Activated CD4-positive, alpha-beta memory T cell treated with anti-CD3 and anti-CD28 coated beads for 36 hours (primary cell): ENCODE measurements at regions not wholly inside any gene's neighbourhood (a gene's known extent, or its start where the extent isn't known, plus 50 kb on each side); places are given as distances from the start of the nearest gene placed in this dataset.
"Not testable (repeated sequence)": the region's sequence is repeated elsewhere in the genome, so short reads cannot be mapped to it uniquely, and the experiment has no call there.

Experiments
- CTCF ChIA-PET: fragments of 350-600 bp; sonication (Branson Sonifier 250); formaldehyde crosslinking; loops from one replicate; lab custom pipeline; 2021; ENCODE audit warnings: antibody characterized with exemption, inconsistent platforms; lab: Charles Lee
- POLR2A ChIA-PET: fragments of 350-600 bp; sonication (Branson Sonifier 250); formaldehyde crosslinking; loops from one replicate; lab custom pipeline; 2021; ENCODE audit warnings: antibody characterized with exemption; lab: Charles Lee
- DNase-seq: peaks from one replicate; pipeline ENCODE4 v3.0.0-alpha.2; 2020
- H3K27ac Mint-ChIP-seq: one replicate; pipeline ENCODE4 v1.8.0; 2021; ENCODE audit warnings: mixed read lengths
- H3K27me3 Mint-ChIP-seq: one replicate; pipeline ENCODE4 v1.8.0; 2021; ENCODE audit warnings: mixed read lengths
- H3K36me3 Mint-ChIP-seq: one replicate; pipeline ENCODE4 v1.8.0; 2021; ENCODE audit warnings: mixed read lengths
- H3K4me1 Mint-ChIP-seq: one replicate; pipeline ENCODE4 v1.8.0; 2021; ENCODE audit warnings: low read depth, mixed read lengths
- H3K4me3 Mint-ChIP-seq: one replicate; pipeline ENCODE4 v1.8.0; 2021; ENCODE audit warnings: mild to moderate bottlenecking, mixed read lengths
- H3K9me3 Mint-ChIP-seq: one replicate; pipeline ENCODE4 v1.8.0; 2021; ENCODE audit warnings: mixed read lengths
- intact Hi-C: fragments of 100-400 bp; cut with micrococcal nuclease; formaldehyde crosslinking; loops from one replicate; pipeline ENCODE4 v1.15.1; 2023

DNA sequence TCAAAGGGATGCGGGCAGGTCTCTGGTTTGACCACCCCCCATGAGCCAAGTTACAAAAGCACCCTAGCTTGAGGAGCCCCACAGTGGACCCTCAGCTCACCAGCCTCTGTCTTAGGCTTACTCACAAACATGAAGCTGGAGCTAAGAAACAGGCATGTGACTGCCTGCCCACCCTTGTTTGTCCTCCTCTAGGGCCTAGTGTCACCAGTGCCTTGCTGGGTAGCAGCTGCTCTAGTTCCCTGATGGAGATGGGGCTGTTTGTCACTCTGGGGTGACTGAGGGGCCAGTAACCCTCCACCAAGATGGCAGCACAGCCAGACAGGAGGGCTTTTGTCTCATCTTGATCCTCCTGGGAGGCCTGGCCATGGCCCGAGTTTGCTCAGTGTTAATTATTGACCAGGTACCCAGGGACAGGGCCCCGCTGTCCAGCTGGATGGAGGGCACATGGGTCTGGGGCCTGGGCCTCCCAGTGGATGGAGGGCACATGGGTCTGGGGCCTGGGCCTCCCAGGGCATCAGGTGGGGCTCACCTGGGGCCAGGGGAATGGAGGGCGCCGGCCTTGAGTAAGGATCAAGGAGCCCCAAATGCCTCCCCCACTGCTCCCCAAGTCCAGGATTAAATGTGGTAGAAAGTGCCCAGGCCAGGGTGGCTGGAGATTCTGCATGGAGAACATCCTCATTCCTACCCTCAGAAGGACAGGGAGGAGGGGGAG, 185.9 kb upstream of the HAAO start:
- intact Hi-C loops = loop anchor here (5.0 kb wide), 1 partner anchor 504 kb away; no protein-coding TSS in a partner anchor
- Mint-ChIP-seq H3K4me1 (peaks cover 5% of the 10 kb centered on the region), H3K9me3 (no peaks in the 10 kb centered on the region), H3K36me3 (no peaks in the 10 kb centered on the region), H3K27ac (no peak overlapping the region), H3K4me3 (no peak overlapping the region), H3K27me3 (no peaks in the 10 kb centered on the region)
- POLR2A ChIA-PET = no interaction called here
- DNase-seq = no peak
- CTCF ChIA-PET = interaction anchor here (1.0 to 7.0 kb wide), 5 partner anchors 26 to 506 kb away, joined by 3 to 52 read pairs (median 3); no protein-coding TSS in a partner anchor

DNA sequence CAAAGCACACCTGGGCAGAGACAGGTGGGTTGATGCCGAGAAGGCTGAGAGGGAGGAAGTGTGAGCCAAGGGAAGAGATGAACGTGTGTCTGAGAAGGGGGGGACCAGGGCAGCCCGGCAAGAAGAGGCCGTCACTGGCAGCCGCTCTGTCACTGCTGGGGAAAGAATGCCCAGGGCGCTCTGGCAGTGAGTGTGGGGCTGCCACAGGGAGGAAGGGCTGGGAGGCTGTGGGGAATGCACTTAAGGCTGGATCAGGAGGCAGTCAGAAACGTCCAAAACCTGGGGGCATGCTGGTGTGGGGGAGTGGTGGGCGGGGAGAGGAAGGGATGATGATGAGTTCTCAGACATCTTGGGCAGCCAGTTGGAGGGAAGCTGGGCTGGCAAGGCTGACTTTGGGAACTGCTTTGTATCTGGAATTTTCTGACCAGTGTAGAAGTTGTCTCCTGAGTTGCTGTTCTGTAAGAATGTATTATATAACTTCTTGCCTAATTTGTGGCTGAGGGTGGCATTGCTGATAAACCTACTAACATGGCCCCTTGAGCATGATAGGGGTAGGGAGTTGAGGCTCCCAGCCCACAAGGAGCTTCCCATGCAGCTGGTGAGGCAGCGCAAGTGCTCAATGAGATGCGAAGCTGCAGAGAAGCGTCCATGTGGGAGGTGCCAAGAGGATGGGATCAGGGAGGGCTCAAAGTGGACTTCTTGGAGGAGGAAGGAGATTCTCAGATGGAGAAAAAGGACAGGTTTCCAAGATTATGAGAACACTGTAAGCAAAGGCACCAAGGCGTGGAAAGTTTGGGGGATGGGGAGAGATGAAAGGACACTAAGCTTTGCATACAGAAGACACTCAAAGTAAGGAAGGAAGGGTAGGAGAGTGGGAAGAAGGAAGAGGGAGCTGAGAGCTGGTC, 185.1 kb upstream of the HAAO start:
- ChIA-PET CTCF (interaction anchor here (1.0 to 7.0 kb wide), 4 partner anchors 28 to 507 kb away, joined by 3 to 52 read pairs (median 4); no protein-coding TSS in a partner anchor), POLR2A (interaction anchor here (0.6 kb wide), 1 partner anchor 260 kb away, joined by 4 read pairs; no protein-coding TSS in a partner anchor)
- H3K36me3 Mint-ChIP-seq = no peaks in the 10 kb centered on the region
- no peak overlapping the region for H3K4me3 Mint-ChIP-seq
- no peak for DNase-seq
- no peaks in the 10 kb centered on the region for H3K27me3 Mint-ChIP-seq
- H3K27ac Mint-ChIP-seq = no peak overlapping the region
- H3K4me1 Mint-ChIP-seq = peaks cover 7% of the 10 kb centered on the region
- H3K9me3 Mint-ChIP-seq = no peaks in the 10 kb centered on the region
- intact Hi-C loops = loop anchor here (5.0 kb wide), 1 partner anchor 505 kb away; no protein-coding TSS in a partner anchor

DNA sequence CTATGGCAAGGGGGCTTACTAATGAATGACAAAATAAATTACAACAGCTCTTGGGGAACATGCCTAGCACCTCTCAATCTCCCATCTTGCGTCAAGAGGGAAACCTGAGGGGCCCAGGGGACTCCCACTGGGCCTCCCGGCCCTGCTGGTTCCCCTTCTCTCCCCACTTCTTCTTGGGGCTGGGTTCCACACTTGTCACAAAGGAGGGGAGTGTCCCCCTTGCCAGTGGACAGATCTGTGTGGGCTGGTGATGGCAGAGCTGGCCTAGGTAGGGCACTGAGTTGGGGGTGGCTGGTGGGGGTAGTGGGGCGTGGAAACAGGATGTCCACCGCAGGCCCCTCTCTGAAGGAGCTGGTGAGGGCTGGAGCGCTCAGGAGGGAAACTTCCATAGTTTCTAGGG, 184.0 kb upstream of the HAAO start:
- Mint-ChIP-seq H3K4me3 (no peak overlapping the region), H3K36me3 (no peaks in the 10 kb centered on the region), H3K4me1 (peaks cover 13% of the 10 kb centered on the region), H3K9me3 (no peaks in the 10 kb centered on the region), H3K27ac (no peak overlapping the region), H3K27me3 (no peaks in the 10 kb centered on the region)
- ChIA-PET POLR2A (no interaction called here), CTCF (interaction anchor here (2.3 to 7.0 kb wide), 2 partner anchors 252 to 508 kb away, joined by 6 to 52 read pairs; no protein-coding TSS in a partner anchor)
- DNase-seq = no peak
- intact Hi-C loops = loop anchor here (5.0 kb wide), 1 partner anchor 506 kb away; no protein-coding TSS in a partner anchor

DNA sequence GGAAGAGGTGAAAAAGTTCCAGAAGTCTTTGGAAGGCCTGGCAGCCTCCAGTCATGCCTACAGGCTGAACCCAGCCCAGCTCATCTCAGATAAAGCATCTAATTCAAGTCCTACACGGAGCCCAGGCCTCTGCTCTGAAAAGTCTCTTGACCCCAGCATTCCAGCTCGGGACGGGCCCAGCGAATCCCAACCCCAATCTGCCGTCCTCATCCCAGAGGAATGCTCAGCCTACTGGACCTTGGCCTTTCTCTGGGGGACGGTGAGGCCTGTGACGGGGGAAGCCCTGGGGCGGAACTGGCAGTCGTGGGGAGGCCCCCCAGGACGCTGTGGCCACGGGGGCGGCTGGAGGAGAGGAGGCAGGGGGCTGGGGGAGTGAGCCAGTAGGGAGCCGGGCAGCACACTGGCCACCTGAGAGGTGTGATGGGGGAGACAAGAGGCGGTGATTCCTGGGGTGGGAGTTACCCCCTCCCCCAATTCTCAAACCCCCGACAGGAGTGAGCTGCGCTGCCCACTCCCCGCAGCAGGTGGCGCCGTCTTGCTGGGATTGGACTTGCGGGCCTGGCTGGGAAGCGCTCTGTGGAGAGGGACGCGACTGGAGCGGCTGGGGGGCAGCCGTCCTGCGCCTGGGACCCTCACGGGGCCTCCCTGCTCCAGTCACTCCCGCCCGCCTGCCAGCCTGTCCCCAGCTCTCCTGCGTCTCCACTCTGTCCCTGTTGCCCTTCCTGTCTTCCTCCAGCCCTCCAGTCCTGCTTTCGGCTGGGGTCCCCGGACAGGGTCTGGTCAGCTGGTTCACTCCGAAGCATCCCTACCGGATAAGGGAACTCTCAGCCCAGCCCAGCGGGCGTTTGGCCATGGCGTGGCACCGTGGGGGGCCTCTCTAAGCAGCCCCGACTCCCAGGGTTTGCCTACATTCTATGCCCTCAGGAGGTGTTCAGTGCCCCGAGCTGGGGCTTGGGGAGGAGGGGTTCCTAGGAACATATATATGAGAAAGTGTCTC, 182.6 kb upstream of the HAAO start:
- DNase-seq = peak; percentile 61
- no peaks in the 10 kb centered on the region for H3K9me3 Mint-ChIP-seq
- intact Hi-C loops = loop anchor here (1.0 to 5.0 kb wide), 2 partner anchors 254 to 507 kb away; no protein-coding TSS in a partner anchor
- H3K27me3 Mint-ChIP-seq = no peaks in the 10 kb centered on the region
- no peak overlapping the region for H3K4me3 Mint-ChIP-seq
- peaks cover 13% of the 10 kb centered on the region for H3K4me1 Mint-ChIP-seq
- no peaks in the 10 kb centered on the region for H3K36me3 Mint-ChIP-seq
- ChIA-PET CTCF (interaction anchor here (0.7 to 7.0 kb wide), 14 partner anchors 11 to 637 kb away, joined by 3 to 52 read pairs (median 5); no protein-coding TSS in a partner anchor), POLR2A (interaction anchor here (0.7 kb wide), 1 partner anchor 248 kb away, joined by 4 read pairs; no protein-coding TSS in a partner anchor)
- H3K27ac Mint-ChIP-seq = no peak overlapping the region

DNA sequence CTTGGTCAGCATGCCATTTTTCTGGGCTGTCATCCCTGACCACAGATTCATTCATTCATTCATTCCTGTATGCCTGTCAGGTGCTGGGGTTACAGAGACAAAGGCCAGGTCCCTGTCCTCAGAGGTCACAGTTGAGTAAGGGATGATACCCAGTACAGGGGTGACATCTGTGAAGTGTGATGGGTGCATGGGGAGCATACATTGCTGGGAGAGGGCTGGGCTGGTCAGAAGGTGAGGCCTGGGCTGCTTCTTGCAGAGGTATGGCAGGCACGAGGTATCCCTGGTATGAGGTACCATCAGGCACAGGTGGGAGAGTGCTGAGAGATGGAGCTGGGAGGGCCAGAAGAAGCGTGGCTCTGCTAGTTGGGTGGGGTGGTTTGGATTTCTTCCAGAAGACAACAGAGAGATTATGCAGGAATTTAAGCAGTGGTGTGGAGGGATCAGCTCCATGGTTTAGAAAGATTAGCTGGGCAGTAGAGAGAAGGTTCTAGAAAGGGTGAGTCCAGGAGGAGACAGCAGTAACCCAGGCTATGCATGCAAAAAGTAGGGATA, 181.9 kb upstream of the HAAO start:
- no peak for DNase-seq
- H3K27me3 Mint-ChIP-seq = no peaks in the 10 kb centered on the region
- peaks cover 13% of the 10 kb centered on the region for H3K4me1 Mint-ChIP-seq
- H3K4me3 Mint-ChIP-seq = no peak overlapping the region
- ChIA-PET POLR2A (no interaction called here), CTCF (interaction anchor here (0.7 to 7.0 kb wide), 13 partner anchors 10 to 638 kb away, joined by 3 to 52 read pairs (median 5); no protein-coding TSS in a partner anchor)
- H3K36me3 Mint-ChIP-seq = no peaks in the 10 kb centered on the region
- no peaks in the 10 kb centered on the region for H3K9me3 Mint-ChIP-seq
- intact Hi-C loops = no loop called here
- no peak overlapping the region for H3K27ac Mint-ChIP-seq

DNA sequence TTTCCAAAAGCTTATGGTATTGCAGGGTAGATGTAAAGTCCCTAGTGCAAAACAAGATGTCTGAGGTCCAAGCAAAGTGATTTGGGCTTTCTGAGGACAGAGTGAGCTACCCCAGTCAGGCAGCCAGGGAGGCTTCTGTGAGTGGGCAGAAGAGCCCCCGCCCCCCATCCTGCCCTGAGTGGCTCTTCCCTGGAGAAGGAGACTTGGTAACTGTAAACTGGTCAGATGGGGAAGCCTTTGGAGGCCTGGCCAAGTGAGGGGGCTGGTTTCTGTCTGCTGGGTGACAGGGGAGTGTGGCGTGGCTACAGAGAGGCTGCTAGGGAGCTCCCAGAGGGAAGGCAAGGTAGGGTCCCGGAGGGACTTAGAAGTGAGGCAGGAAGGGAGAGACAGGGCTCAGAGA, 181.3 kb upstream of the HAAO start:
- CTCF ChIA-PET = interaction anchor here (0.7 to 7.0 kb wide), 6 partner anchors 26 to 638 kb away, joined by 3 to 52 read pairs (median 4); no protein-coding TSS in a partner anchor
- peaks cover 13% of the 10 kb centered on the region for H3K4me1 Mint-ChIP-seq
- DNase-seq = no peak
- no peak overlapping the region for H3K27ac Mint-ChIP-seq
- no peaks in the 10 kb centered on the region for H3K9me3 Mint-ChIP-seq
- no peaks in the 10 kb centered on the region for H3K36me3 Mint-ChIP-seq
- intact Hi-C loops = no loop called here
- H3K4me3 Mint-ChIP-seq = no peak overlapping the region
- no peaks in the 10 kb centered on the region for H3K27me3 Mint-ChIP-seq
- POLR2A ChIA-PET = no interaction called here

DNA sequence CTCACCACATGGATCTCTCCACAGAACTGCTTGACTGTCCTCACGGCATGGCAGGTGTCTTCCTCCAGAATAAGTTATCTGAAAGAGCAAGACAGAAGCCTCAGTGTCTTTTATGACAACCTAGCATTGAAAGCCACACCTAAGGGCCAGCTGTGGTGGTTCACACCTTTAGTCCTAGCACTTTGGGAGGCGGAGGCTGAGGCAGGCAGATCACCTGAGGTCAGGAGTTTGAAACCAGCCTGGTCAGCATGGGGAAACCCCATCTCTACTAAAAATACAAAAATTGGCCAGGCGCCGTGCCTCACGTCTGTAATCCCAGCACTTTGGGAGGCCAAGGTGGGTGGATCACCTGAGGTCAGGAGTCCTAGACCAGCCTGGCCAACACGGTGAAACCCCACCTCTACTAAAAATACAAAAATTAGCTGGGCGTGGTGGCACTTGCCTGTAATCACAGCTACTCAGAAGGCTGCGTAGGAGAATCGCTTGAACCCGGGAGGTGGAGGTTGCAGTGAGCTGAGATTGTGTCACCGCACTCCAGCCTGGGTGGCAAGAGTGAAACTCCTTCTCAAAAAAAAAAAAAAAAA, 180.6 kb upstream of the HAAO start:
- CTCF ChIA-PET = interaction anchor here (7.0 kb wide), 1 partner anchor 256 kb away, joined by 52 read pairs; no protein-coding TSS in a partner anchor
- H3K4me3 Mint-ChIP-seq, H3K9me3 Mint-ChIP-seq, intact Hi-C loops, H3K27ac Mint-ChIP-seq, H3K27me3 Mint-ChIP-seq, DNase-seq, POLR2A ChIA-PET, H3K36me3 Mint-ChIP-seq: not testable (repeated sequence)
- peaks cover 13% of the 10 kb centered on the region for H3K4me1 Mint-ChIP-seq

DNA sequence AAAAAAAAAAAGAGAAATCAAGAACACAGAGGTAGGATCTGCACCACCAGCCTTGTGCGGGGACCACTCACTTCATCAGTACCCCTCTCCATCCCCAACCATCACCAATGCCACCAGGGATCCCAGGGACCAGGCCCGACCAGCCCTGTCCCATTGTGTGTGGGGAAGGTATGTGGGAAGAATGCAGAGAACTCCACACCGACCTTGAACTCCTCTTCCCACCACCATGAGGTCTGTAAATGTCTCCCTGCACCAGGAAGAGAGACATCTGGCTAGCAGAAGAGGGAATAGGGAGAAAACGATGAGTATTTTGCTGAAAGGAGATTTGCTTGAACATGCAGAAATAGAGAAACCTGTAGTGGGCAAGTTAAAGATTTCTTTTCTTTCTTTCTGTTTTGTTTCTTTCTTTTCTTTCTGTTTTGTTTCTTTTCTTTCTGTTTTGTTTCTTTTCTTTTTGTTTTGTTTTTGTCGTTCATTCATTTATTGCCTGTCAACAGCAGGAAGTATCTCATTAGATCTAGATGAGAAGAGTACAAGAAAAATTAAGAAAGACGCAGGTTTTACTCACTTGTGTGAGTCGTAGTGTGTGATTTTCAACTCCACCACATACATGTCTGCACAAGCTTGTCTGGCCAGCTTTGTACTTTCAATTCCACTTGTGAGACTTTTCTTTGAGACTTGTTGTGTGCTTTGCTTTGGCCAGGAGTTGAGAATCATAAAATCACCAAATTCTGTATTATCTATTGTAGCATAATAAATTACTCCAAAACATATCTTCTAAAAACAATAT, 179.8 kb upstream of the HAAO start:
- peak overlapping the region; percentile 11 for H3K27ac Mint-ChIP-seq
- no peaks in the 10 kb centered on the region for H3K36me3 Mint-ChIP-seq
- no peak for DNase-seq
- ChIA-PET CTCF (interaction anchor here (0.7 to 7.0 kb wide), 2 partner anchors 256 to 633 kb away, joined by 3 to 52 read pairs; no protein-coding TSS in a partner anchor), POLR2A (no interaction called here)
- intact Hi-C loops = no loop called here
- H3K9me3 Mint-ChIP-seq = no peaks in the 10 kb centered on the region
- H3K27me3 Mint-ChIP-seq = no peaks in the 10 kb centered on the region
- no peak overlapping the region for H3K4me3 Mint-ChIP-seq
- H3K4me1 Mint-ChIP-seq = peaks cover 12% of the 10 kb centered on the region

DNA sequence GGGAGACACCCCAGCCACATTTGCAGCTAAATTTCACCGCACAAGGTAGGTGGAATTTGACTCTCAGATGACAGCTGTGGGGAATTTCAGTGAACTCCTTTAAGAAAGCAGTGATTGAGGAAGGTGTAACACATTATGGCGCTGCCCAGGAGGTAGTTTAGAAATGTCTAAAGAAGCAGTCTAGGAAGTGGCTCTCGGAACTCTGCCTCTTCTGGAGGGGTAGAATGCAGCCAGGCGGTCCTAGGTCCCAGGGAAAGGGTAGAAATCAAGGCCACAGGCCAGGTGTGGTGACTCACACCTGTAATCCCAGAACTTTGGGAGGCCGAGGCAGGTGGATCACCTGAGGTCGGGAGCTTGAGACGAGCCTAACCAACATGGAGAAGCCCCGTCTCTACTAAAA, 179.0 kb upstream of the HAAO start:
- H3K36me3 Mint-ChIP-seq = no peaks in the 10 kb centered on the region
- ChIA-PET CTCF (no interaction called here), POLR2A (no interaction called here)
- H3K27ac Mint-ChIP-seq = no peak overlapping the region
- no peak overlapping the region for H3K4me3 Mint-ChIP-seq
- no peaks in the 10 kb centered on the region for H3K27me3 Mint-ChIP-seq
- intact Hi-C loops = no loop called here
- H3K4me1 Mint-ChIP-seq = peaks cover 8% of the 10 kb centered on the region
- no peaks in the 10 kb centered on the region for H3K9me3 Mint-ChIP-seq
- no peak for DNase-seq

DNA sequence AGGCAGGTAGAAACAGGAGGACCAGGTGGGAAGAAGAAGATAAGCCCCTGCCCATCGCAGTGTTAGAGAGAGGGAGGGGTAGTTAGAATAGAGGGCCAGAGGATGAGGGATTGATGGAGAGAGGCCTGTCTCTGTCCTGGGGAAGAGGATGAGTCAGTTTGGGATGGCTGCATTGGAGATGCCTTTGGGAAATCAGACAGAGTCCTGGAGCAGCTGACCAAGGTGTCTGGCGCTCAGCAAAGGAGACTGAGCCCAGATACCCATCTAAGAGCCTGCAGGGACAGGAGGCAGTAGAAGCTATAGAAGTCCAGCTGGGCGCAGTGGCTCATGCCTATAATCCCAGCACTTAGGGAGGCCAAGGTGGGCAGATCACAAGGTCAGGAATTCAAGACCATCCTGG, 177.8 kb upstream of the HAAO start:
- H3K27ac Mint-ChIP-seq = no peak overlapping the region

More for the DNA sequence above, 177.8 kb upstream of the HAAO start:
- ChIA-PET CTCF (no interaction called here), POLR2A (no interaction called here)
- DNase-seq = no peak
- intact Hi-C loops = no loop called here
- Mint-ChIP-seq H3K4me1 (peaks cover 8% of the 10 kb centered on the region), H3K36me3 (no peaks in the 10 kb centered on the region), H3K27me3 (no peaks in the 10 kb centered on the region), H3K9me3 (no peaks in the 10 kb centered on the region), H3K4me3 (no peak overlapping the region)
